Heart left ventricle (tissue), 13 donors: ENCODE measurements at regions not wholly inside any gene's neighbourhood (a gene's known extent, or its start where the extent isn't known, plus 50 kb on each side); places are given as distances from the start of the nearest gene placed in this dataset.

ENCODE experiments used
- CTCF ChIP-seq, 12 donors: fragments of 200-600 bp; sonication (generic) in 4 of 12; IDR thresholded peaks; one replicate each; pipeline versions ENCODE4 v1.5.0 to v1.8.0; 2018 to 2022; ENCODE audit warnings: antibody characterized with exemption in 12 of 12, mild to moderate bottlenecking in 5 of 12
- POLR2A ChIP-seq, 2 donors: fragments of 450-650 bp; IDR thresholded peaks; one replicate each; pipeline ENCODE4 v1.6.1; 2017; ENCODE audit warnings: antibody characterized with exemption in 2 of 2, mild to moderate bottlenecking in 2 of 2, moderate library complexity in 2 of 2
- donor health status: ischemic (EF 13 %, LVEDD 7.1; RV severe dilation, severe dysfunction).
- donor health status: DM: no; HTN: yes; CAD: no.
- donor health status: DM: no; HTN: no; CAD: no.
- donor health status: ischemic (EF 25% LVEDD 6.9; RV normal size, moderate dysfunction).
- donor health status: ischemic (EF 25% LVEDD 5.7; RV mildly dilated, moderate dysfunction).
- donor health status: ischemic (EF 35%, LVEDD 5.7; RV mildly dilated, moderate dysfunction).
- donor health status: nonischemic (EF 11% LVEDD 7.7; RV severe dilation, severe dysfunction).
- donor health status: DM: yes; HTN: yes; CAD: no.
- donor health status: PGD.
- donor health status: ischemic (EF 29% LVEDD 5.4; RV normal size, mild dysfunction).
- donor health status: nonischemic (EF 23%, LVEDD 6.1; RV moderate dilation, normal function).

- TF ChIP-seq CTCF (IDR thresholded peaks at IDR 0.05) (no peak), POLR2A (IDR thresholded peaks at IDR 0.05) (no peak)
These were observed 197.8 kb downstream of the MATN1 start for GRCh38 chr1:30525631-30525970.
